HG03196 (cell line): ENCODE measurements at regions not wholly inside any gene's neighbourhood (a gene's known extent, or its start where the extent isn't known, plus 50 kb on each side); places are given as distances from the start of the nearest gene placed in this dataset.
"Not testable (repeated sequence)": the region's sequence is repeated elsewhere in the genome, so short reads cannot be mapped to it uniquely, and the experiment has no call there.

Experiments
- ATAC-seq: cut with Tn5 transposase; IDR thresholded peaks from one replicate; pipeline ENCODE4 v1.9.1; 2021; ENCODE audit not compliant: unreplicated experiment

DNA sequence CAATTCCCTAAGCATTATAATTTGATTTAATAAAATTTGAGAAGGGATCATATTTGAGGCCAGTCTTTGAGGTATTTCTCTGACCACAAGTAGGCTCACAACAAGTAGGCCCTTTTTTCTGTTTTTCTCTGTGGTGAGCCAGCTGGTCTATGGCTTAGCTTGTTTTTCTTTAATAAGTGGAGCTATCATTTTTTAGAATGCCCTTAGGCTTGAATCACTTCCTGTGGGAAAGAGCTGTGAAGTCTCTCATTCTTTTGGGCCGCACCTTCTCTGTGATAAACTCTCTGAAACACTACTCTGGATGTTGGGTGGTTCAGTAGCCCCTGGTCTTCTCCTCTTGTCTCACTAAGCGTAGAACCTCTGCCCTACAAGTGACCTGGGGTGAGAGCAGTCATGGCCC is 235.9 kb downstream of the SUCLG1 start:
- no peak for ATAC-seq

DNA sequence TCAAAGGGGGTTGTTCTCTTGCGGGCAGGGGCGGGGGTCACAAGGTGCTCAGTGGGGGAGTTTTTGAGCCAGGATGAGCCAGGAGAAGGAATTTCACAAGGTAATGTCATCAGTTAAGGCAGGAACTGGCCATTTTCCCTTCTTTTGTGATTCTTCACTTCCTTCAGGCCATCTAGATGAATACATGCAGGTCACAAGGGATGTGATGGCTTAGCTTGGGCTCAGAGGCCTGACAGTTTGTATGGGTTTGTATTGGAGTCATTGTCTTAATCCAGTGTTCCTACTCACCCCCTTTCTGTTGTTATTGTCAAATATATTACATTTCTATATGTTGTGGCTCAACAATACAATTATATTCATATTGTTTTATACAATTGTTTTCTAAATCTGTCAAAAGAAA is 238.0 kb downstream of the SUCLG1 start:
- not testable (repeated sequence) for ATAC-seq

DNA sequence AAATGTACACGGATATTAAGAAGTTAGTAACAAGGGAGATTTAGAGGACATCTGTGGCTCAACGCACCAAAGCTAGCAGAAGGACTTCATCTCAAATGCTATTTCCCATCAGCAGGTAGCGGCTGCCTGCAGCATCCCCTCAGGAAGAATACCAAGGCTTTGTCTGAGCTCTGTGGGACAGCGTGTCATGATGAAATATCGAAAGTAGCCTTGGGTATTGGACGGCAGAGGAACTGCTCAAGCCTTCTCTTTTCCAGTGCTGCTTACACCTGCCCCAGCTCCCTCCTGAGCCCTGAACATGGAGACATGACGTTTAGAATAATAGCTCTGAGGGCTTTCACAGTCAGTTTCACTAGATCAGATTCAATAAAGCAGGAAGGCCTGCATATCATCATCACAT is 241.6 kb downstream of the SUCLG1 start:
- no peak for ATAC-seq

DNA sequence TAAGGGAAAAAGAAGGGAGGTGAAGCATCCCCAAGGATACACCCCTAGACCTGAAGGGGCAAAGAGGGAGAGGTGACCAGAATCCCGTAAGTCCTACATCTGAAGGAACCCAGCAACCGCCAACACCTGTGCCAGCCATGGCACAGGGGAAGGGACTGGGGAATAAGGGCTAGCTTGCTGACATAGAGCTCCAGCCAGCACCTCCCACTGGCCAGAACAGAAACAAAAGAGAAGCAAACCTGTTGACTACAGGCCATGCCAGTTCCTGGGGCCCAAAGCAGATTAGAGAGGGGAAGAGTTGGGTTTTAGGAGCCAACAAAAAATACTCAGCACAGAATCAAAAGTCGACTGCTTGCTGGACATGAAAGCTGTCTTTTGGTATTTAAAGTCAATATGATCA is 244.6 kb downstream of the SUCLG1 start:
- no peak for ATAC-seq

DNA sequence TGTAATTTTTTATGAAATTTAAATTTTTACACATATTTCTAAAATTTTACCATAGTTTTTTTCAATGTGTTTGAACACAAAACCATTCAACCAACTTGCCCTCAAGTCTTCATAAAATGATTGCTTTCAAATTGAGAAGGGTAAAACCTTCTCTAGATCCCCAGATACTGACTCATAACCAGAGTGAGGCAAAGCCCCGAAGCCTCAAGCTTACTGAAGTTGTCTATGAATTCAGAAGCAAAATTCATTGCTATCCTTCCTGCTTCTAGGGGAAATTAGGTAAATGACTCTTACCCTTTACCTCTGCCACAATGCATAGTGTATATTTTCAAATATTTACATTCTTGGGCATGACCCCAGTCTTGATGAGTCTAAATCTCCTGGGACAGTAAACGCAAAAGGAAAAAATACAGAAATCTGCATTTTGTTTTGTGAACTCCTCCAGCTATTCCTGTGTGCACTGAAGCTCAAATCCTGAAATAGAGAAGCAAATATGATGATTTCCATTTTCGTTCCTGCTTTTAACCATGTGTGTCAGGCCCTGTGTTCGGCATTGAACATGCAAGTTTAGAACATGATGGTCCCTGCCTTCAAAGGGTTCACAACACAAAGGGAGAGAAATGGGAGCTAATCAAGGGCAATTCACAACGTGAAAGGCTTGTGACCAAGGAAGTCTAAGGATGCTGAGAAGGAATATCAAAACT is 246.3 kb downstream of the SUCLG1 start:
- no peak for ATAC-seq

DNA sequence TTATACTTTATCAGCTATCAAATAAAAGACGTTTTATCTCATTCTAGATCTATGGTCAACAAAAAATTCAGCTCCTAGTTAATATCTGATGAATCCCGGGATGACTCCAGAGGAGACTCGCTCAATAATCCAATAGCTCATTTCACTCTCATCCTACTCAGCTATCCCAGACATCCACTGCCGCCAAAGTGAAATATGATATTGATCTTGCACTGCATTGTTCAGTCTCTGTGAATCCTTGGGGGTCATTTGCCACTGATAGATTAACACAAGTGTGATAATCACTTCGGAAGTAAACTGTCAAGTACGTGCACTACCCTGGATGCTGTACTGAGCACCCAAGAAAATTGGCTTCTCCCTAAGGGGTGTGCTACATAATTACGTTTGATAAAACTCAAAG is 249.1 kb downstream of the SUCLG1 start:
- no peak for ATAC-seq

DNA sequence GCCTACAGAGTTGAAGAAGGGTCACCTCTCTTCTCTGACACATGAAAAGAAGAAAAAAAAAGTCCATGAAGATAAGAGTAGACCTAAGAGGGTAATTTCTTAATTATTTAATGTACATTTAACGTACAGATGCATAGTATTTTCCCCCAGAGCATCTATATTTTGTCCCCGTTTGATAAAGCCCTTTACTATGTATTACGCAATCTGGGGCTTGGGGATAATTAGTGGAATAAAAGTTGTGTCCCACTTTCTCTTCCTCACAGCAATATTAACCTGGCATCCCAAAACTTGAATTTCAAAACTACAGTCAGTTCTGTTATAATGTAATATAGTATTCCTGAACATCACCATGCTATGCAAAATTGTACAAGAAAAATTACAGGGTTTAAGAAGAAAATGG is 254.1 kb downstream of the SUCLG1 start:
- no peak for ATAC-seq

DNA sequence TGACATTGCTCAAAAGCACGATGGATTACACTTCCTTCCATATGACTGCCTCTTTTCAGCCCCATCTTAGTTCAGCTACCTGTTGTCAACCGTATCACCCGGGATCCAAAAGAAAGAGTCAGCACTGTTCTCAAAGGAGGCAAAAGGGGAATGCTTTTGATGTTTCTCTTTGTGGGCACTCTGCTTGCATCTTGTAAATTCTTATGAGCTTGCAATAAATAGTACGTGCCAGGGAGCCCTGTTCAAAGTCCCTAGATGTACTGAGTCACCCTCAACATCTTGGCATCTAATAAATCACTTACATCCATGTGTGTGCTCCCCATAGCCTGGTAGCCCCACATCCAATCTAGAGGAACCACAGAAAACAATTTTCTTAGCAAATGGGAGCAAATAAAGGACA is 256.9 kb downstream of the SUCLG1 start:
- no peak for ATAC-seq

DNA sequence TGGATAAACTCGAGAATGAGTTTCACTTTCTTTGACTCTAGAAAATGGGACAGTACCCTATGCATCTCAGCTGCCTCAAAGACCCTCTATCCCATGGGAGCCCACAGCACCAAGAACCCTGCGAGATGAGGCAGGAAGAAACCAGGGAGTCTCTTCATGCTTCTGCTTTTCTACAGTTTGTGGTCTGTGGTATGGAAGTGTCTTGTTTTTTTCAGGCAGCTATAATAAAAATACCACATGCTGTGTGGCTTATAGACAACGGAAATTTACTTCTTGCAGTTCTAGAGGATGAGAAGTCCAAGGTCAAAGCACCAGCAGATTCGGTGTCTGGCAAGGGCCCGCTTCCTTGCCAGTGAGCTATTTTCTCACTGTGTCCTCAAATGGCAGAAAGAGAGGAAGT is 257.9 kb downstream of the SUCLG1 start:
- no peak for ATAC-seq

DNA sequence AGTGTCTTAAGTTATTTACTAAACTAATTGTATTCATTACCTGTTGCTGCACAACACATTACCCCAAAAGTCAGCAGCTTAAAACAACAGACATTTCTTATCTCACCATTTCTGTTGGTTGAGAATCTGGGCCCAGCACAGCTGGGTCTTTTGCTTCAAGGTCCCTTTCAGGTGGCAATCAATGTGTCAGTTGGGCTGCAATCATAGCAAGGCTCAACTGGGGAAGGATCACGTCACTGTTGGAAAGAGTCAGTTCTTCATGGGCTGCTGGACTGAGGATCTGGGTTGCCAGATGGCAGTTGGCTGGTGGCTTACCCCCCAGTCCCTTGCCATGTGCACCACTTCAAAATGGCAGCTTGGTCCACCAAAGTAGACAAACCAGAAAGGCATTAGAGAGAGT is 261.2 kb downstream of the SUCLG1 start:
- no peak for ATAC-seq

DNA sequence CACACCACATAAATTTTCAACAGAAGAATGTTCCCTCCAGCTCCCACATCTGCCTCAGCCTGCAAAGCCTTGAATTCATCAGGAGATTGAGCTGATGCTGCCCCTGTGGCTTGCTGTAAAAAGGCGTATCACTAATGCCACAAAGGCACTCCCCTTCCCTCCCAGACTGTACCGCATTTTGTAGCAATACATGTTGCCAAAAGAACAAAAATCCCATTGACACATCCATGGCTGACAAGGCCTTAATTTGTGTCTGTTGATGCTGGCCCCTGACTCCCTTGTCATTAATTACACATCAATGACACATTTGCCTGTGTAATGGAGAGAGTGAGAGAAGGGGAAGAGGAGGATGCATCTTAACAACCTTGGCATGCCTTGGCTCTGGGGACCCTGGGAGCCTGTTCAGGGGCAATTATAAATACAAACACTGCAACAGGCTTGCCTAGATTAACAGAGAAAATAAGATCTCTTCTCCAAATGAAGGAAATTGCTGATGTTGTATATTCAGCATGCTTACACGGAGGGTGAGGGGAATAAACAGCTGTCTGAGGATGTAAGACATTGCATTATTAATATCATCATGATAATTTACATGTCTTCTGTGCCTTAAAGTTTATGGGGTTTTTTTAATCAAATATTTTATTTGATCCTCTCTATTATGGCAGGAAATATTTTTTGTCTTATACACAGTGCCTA is 264.0 kb downstream of the SUCLG1 start:
- ATAC-seq = no peak

DNA sequence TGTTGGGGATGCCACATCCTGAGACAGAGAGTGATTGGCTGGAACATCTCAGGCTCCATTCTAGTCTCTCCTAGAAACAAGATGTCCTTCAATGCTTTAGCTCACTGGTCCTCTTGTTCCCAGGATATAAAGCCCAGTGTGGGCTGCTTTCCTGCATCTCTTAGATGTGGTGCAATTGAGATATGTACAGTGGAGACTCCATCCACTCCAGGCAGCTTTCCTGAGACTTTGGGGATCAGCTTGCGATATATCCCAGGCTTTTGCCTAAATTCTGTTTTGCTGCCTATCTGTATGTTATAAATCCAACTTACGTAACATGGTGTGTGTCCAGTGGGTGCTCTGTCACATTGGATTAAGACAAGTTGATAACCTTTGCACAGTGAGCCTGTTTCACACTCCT is 264.9 kb downstream of the SUCLG1 start:
- no peak for ATAC-seq

DNA sequence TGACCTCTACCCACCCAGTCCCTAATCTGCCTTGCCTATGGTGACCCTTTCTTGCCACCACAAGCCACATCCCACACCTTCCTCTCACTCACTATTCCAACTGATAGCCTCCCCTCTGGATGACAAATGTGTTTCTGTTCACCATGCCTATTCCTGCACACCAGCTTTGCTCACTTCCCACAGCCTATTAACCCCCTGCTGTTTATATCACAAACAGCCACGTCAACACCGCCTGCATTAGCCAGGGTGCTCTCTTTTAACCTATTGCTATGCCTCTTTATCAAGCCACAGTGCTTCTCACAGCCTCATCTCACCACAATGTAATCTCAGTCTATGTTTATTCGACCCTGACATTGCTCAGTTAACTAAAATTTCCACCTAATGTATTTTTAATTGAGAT is 271.8 kb downstream of the SUCLG1 start:
- no peak for ATAC-seq

DNA sequence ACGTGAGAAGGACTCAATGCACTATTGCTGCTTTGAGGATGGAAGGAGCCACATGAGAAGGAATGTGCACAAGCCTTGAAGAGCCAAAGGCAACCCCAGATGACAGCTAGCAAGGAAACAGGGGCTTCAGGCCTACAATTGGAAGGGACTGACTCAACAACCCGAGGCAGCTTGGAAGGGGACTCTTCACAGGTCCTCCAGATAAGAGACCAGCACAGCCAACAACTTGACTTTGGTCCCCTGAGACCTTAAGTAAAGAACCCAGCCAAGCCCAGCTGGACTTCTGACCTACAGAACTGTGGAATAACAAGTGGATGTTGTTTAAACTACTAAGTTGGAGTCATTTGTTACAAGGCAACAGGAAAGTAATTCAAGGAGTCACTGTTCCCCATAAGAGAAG is 277.2 kb downstream of the SUCLG1 start:
- ATAC-seq = no peak

DNA sequence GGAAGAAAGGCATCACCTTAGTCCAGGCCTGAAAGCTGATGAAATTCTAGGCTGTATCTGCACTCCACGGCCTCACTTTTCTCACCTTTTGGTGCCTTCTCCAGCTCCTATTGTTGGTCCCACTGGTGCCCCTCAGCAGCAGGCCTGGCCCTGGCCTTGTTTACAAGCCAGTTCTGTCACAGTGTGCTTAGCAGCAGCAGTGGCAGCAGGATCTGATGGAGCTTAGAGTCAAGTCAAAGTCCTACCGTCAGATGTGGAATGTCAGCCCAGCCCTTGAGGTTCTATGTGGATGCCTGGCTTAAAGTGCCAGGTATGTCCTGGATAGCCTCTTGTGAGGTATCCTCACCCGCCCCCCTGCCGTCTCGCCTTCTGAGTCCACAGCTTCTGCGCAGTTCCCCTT is 281.3 kb downstream of the SUCLG1 start:
- no peak for ATAC-seq

DNA sequence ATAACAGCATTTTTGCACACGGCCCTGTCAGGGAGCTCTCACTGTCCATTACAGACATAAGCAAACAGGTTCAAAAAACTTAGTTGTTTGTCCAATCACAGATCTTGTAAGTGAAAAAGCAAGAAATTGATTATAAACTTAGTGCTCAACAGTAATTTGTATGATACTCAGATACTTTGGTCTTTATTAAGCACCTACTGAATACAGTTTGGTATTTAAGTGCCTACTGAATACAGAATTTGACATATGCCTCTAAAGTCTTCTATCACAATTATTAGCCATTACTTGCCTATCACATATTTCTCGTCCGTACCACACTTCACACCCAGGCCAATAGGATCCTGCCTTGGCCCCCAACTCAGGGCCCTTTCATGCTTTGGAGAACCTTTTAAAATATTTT is 283.1 kb downstream of the SUCLG1 start:
- ATAC-seq = no peak

DNA sequence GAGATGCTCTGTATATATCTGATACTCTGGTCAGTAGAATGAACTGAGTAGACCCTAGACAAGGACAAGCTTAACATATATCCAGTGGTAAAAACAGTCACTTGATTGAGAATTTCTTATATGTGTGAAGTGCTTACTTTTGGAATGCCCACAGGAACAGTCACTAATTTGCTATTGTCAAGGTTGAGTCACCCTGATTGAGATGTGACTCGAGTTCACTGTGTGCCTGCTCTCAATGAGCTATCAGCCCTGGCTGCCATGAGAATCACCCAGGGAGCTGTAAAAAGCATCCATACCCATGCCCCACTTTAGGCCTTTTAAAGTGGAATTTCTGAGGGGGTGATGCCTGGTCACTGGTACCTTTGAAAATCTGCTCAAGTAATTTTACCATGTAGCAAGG is 283.7 kb downstream of the SUCLG1 start:
- ATAC-seq = no peak

DNA sequence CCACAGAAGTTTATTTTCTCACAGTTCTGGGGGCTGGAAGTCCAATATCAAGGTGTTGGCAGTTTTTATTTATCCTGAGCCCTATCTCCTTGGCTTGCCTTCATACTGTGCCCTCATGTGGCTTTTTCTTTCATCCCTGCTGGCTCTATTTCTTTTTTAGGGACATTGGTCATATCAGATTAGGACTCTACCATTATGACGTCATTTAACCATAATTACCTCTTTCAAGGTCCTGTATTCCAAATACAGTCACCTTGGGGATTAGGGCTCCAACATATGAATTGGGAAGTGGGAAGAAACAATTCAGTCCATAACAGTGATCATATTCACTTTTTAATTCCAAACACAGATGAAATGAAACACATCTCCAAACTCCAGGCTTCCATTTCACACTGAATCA is 286.0 kb downstream of the SUCLG1 start:
- no peak for ATAC-seq

DNA sequence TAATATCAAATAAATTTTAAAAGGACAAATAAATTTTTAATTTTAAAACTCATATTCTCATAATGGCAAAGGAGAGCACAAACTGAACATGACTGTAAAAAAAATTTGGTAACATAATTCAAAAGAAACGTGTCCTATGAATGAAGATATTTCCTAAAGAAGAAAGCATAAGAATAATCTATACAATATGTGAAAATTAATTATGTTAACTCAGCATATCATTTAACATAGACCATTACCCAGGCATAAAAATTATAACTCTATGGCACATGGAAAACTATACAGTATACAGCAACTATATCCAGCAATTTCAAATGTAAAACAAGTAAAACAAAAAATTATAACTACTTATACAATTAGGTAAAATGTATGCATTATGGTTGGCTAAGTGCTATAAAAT is 288.1 kb downstream of the SUCLG1 start:
- no peak for ATAC-seq

DNA sequence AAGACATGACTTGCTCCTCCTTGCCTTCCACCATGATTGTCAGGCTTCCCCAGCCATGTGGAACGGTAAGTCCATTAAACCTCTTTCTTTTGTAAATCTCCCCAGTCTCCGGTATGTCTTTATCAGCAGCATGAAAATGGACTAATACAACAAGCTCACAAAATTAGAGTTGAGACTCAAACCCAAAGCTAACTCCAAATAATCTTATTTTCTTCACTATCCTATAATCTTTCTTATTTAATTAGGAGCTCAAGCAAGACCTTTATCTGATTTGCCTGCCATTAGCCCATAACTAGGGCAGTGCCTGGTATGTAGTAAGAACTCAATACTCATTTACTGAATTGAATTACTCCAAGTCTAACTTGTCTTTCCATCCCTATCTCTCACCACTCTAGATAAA is 289.2 kb downstream of the SUCLG1 start:
- no peak for ATAC-seq

DNA sequence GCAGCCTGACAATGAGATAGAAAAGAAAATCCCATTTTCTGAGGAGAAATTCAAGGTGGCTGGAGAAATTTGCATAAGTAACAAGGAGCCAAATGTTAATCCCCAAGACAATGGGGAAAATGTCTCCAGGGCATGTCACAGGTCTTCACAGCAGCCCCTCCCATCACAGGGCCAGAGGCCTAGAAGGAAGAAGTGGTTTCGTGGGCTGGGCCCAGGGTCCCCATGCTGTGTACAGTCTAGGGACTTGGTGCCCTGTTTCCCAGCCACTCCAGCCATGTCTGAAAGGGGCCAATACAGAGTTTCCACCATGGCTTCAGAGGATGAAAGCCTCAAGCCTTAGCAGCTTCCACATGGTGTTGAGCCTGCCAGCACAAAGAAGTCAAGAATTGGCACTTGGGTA is 290.5 kb downstream of the SUCLG1 start:
- ATAC-seq = not testable (repeated sequence)

DNA sequence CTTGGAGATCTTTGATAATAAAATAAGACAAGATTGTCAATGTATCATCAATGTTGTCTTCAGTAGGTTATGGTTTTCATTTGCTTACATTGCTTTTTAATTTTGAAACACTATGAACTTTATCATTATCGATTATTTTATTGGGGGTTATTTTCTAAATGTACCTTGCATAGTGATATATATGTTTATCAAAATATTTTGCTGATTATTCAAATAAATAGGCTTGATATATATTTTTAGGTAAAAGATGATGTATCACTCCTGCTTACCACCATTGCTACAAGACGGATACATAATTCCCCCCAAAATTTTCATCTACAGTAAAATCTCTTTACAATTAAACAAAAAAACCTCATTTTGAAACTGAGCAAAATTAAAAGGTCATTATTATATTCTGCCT is 293.8 kb downstream of the SUCLG1 start:
- no peak for ATAC-seq

DNA sequence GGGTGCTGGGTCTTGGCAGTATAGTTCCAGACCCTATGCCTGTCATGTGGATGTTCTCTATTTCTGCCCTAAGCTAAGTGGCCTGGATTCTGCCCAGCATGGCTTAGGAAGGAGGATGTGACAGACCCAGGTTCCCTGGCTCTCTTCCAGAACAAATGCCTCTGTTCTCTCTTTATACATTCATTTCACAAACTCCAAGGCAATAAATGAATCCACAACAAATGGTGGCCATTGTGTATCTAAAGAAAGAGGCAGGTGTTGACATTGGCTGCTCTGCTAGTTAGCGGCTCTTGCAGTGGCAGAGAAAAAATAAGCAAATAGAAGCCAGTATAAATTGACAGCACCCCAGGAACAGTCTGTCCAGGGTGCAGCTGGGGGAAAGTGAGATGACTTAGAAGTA is 298.6 kb downstream of the SUCLG1 start:
- ATAC-seq = no peak
